Neural cell (in vitro differentiated cells): ENCODE measurements at regions not wholly inside any gene's neighbourhood (a gene's known extent, or its start where the extent isn't known, plus 50 kb on each side); places are given as distances from the start of the nearest gene placed in this dataset.

Experiments
- CTCF ChIP-seq: fragments of 450-650 bp; IDR thresholded peaks from 2 replicates; pipeline ENCODE4 v1.5.1; 2014; ENCODE audit warnings: antibody characterized with exemption, mild to moderate bottlenecking, moderate library complexity; ENCODE audit not compliant: poor library complexity, severe bottlenecking
- EZH2 ChIP-seq: fragments of 200-600, 300-800 bp; shearing (Covaris generic), sonication (generic); IDR thresholded peaks from 2 replicates; pipeline ENCODE4 v1.6.1; 2014; ENCODE audit warnings: antibody characterized with exemption, low read length, borderline replicate concordance, mild to moderate bottlenecking; ENCODE audit not compliant: insufficient read depth, poor library complexity, severe bottlenecking
- POLR2AphosphoS5 ChIP-seq: IDR thresholded peaks from 2 replicates; pipeline ENCODE4 v1.6.1; 2012

GRCh38 chr5:107765805-107766063, 95.0 kb upstream of the EFNA5 start:
- TF ChIP-seq EZH2 (no peak), POLR2AphosphoS5 (no peak), CTCF (no peak)
